HEK293T (cell line): ENCODE measurements at regions not wholly inside any gene's neighbourhood (a gene's known extent, or its start where the extent isn't known, plus 50 kb on each side); places are given as distances from the start of the nearest gene placed in this dataset.

Experiments used
- BHLHE40 ChIP-seq: fragments of 450-650 bp; IDR thresholded peaks from 2 replicates; pipeline ENCODE4 v1.6.1; 2016; ENCODE audit warnings: mild to moderate bottlenecking, moderate library complexity, borderline replicate concordance
- FOXA1 ChIP-seq: fragments of 450-650 bp; IDR thresholded peaks from 2 replicates; pipeline ENCODE4 v1.6.1; 2016; ENCODE audit warnings: mild to moderate bottlenecking
- FOXM1 ChIP-seq: fragments of 450-650 bp; IDR thresholded peaks from 2 replicates; pipeline ENCODE4 v1.6.1; 2017; ENCODE audit warnings: mild to moderate bottlenecking, borderline replicate concordance
- HDGF ChIP-seq: fragments of 450-650 bp; IDR thresholded peaks from 2 replicates; pipeline ENCODE4 v1.6.1; 2017; ENCODE audit warnings: antibody characterized with exemption, borderline replicate concordance
- SUZ12 ChIP-seq: fragments of 450-650 bp; IDR thresholded peaks from 2 replicates; pipeline ENCODE4 v1.6.1; 2016; ENCODE audit warnings: mild to moderate bottlenecking
- TF ChIP-seq, protein P1 (sequence below): fragments of 450-650 bp; IDR thresholded peaks from 2 replicates; pipeline ENCODE4 v1.6.1; 2016

DNA sequence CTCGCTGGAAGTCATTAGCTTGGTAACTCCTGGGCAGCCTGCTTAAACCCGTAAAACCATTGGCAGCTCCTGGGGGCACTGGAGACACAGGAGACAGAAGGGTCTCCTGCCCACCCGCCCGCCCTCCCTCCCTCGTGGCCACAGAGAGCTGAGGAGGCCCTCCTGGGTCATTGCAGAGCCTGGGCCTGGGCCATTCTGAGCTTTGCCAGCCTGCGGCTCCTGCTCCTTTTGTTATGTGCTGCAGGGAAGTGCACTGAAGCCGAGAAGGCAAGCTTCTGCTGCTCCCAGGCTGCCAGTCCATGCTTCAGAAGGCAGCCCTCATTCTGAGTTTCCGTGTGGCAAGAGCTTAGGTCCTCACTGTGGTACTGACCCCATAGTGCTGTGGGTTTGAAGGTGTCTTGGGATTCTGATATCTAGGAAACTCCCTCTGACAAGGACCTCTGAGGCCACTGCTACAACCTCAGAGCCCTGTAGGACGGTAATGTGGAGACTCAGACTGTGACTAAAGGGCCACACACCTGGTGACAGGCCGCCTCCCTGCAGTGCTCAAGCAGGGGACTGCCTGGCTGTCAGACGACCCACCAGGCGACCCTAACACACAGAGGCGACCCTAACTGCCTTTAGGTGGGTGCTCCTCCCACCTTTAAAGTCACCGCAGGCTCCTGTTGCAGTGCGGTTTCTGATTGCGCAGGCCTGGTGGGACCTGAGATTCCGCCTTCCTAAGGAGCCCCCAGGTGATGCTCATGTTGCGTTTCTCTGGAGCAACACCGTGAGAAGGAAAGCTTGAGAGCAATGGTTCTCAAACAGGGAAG is 118.7 kb downstream of the IER5 start:
- TF ChIP-seq FOXM1 (no peak), FOXA1 (no peak), SUZ12 (no peak), HDGF (no peak), BHLHE40 (no peak)
- TF ChIP-seq, protein P1, sequence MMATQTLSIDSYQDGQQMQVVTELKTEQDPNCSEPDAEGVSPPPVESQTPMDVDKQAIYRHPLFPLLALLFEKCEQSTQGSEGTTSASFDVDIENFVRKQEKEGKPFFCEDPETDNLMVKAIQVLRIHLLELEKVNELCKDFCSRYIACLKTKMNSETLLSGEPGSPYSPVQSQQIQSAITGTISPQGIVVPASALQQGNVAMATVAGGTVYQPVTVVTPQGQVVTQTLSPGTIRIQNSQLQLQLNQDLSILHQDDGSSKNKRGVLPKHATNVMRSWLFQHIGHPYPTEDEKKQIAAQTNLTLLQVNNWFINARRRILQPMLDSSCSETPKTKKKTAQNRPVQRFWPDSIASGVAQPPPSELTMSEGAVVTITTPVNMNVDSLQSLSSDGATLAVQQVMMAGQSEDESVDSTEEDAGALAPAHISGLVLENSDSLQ, result no peak
